ENCODE measurements at regions not wholly inside any gene's neighbourhood (a gene's known extent, or its start where the extent isn't known, plus 50 kb on each side); places are given as distances from the start of the nearest gene placed in this dataset.

DNA sequence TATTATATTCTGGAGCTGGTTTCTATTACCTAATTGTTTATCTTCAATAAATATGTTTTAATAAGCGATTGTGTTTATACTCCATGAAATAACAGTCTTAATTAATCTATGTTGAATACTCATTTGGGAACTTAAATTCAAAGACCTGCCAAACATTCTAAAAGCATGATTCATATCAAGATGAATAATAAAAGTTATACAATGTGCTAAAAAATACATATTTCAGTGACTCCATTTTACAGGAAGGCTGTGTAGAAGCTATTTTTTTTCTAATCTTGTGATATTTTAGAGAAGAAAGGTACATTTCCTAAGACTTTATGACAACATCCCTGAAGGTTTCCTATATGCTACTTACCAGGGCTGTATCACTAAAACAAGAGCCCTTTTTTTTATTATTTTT, 417.9 kb downstream of the NFIB start:
- no peak for DNase-seq

DNA sequence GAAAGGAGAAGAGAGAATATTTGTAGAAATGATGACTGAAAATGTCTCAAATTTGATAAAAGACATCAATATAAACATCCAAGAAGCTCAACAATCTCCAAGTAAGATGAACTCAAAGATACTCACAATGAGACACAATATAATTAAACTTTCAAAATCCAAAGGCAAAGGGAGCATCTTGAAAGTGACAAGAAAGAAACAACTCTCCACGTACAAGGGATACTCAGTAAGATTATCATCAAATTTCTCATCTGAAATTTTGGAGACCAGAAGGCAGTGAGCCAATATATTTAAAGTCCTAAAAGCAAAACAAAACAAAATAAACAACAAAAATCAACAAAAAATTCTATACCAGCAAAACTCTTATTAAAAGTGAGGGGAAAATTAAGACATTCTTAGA, 428.7 kb downstream of the NFIB start:
- no peak for DNase-seq

DNA sequence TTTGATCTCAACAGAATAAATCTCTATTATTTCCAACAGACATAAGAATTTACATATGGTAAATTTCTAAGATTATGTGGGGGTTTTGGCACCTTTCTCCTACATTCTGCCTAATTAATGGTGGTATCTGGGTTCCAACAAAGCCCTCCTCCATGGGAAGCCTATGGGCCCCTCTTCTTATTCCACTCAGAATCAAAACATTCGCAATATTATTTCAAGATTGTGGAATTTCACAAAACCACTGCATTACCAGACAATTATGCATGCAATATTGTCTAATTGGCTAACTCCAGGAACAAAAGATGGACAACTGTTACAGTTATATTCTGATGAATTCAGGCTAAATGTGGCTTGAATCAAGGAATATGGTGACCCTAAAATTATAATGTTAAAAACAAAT, 434.0 kb downstream of the NFIB start:
- no peak for DNase-seq

DNA sequence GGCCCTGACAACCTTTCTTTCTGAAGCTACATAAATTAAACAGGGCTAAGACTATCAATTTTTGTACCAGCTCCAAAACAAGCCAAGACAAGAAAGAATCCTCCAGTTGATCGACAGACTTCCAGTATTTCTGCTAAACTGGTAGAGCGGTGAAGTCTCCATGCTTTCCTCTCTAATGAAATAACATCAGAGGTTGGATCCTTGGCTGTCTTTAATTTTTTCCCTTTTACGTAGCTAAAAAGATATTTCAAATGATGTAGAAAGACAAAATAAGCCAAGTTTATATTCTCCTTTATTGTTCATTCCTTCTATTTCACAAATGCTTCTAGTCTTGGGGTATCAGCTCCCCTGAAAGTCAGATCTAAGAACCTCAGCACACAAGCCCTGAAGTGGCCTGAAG, 434.9 kb downstream of the NFIB start:
- DNase-seq: no peak

DNA sequence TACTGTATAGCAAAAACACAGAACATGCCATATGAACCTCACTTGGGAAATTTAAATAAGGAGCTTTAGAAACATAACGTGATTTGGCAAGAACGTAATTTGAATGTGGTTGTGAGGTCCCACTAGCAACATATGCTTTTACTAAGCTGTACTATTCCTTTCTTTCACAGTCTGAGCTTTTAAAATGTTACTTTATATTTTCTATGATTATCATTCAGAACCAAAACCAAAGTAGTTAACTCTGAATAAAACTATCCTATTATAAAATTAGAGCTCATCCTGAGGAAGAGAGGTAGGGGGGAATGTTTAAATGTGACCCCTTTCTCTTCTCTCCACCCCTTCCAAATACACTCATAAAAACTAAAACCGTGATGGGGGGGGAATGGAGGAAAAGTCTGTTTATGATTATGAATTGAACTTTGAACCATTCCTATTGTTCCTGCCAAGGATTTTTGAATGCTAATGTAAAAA, 435.7 kb downstream of the NFIB start:
- DNase-seq: no peak

DNA sequence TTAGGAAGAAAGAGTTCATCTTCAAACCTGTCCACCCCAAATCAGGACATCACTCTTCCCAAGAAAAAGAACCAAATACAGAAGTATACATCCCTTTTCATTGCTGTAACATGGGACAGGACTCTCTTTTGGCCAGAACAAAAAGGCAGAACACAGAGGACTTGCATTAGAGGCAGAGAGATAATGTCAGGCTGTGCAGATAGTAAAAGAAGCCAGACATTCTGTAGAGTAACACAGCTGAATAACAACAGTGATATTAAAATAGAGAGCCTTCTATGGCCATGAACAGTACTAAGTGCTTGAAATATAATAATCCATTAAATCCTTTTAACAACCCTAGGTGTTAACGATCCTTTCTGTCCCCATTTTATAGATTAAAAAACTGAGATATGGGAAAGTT, 437.2 kb downstream of the NFIB start:
- no peak for DNase-seq

DNA sequence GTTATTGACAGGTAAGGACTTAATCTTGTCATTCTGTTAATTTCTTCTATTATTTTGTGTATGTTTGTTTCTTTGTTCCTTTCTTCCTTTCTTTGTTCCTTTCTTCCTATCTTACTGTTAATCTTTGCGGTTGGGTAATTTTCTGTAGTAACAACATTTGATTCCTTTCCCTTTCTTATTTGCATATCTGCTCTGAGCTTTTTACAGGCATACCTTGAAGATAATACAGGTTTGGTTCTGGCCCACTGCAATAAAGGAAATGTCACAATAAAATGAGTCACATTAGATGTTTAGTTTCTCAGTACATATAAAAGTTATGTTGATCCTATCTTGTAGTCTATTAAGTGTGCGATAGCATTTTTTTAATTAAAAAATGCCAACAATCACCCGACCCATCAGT, 440.7 kb downstream of the NFIB start:
- no peak for DNase-seq

DNA sequence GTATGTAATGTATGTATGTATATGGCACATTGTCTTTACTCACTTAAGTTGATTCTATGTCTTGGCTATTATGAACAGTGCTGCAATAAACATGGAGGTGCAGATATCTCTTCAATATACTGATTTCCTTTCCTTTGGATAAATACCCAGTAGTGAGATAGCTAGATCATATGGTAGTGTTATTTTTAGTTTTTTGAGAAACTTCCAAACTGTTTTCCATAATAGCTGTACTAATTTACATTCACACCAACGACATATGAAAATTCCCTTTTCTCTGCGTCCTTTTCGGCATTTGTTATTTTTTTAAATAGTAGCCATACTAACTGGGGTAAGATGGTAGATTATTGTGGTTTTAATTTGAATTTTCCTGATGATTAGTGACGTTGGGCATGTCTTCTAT, 445.6 kb downstream of the NFIB start:
- DNase-seq: no peak

DNA sequence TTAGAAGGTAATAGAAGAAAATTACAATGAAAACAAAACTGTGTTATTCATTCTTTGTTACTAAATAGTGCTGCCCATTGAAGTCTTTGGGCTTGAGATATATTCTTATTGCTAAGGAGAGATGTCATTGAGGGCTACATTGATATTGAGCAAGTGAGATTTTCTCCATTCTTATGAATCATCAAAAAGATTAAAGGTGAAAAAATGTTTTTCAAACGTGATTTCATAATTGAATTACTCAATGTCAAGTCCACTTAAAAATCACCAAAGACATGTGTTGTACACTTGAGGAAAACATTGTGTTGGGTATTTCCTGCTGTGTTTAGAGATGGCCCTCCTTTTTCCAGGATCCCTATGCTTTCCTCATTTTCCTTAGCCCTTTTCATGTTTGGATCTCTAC, 448.1 kb downstream of the NFIB start:
- DNase-seq: no peak

DNA sequence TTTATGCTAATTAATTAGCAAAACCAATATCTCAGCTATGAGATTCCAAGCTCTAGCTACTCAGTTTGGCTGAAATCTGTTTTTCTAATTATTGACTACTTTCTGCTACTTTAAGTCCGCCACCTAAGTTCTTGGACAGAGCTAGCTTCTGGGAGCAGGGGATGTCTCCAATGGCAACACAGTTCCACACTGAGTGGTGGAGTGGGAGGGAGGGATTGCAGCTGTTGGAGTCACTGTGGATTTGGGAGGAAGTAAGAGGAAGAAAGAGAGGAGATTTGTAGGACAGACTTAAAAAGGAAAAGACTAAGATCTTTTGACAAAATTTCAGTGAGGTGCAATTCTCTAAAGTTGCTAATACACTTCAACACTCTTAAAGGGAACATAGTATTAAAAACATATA, 450.8 kb downstream of the NFIB start:
- DNase-seq: no peak

DNA sequence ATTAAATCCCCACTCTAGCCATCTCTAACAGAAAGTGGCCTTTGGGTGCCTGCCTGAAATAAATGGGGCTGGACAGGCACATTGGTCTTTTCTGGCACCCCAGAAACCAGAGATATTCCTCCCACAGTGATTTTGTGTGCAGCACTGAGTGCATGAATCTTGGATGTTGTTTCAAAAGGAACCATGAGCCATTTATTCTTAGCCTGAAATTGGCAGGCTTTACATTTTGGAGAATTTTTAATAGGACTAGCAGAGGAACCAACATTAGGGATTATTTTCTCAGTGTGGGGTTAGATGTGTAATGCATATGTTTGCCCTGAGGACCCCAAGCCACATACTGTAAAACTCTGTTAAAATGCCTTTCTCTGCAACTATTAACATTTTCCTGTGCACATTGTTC, 451.3 kb downstream of the NFIB start:
- DNase-seq: no peak

DNA sequence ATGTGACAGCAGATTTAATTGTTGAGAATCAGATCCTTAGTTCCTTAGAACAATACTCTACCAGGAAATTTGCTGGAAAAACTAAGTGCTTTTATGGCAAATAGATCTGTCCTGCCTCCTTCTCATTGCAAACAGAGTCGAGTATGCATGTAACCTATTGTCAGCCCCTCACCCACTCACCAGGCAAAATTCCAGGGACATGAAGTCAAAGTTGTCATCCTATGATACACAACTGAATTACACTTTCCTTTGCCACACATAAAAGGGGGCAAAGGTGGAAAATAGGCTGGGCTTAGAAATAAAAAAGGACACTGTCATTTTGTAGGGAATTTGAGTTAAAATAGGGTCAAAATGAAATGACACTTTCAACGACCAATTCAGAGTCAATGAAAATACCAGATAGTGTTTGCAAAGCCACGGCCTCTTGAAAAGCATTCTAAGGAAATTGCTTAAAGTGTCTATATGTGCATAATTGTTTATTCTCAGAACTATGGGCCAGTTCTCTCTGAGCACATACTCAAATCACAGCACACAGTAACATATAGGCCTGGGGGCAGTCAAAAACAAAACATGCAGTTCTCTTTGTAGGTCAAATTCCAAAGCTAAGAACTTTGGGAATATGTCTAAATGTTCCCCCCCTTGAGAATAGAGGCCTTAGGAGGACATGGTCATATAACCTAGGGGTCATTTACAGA, 452.8 kb downstream of the NFIB start:
- DNase-seq: no peak

DNA sequence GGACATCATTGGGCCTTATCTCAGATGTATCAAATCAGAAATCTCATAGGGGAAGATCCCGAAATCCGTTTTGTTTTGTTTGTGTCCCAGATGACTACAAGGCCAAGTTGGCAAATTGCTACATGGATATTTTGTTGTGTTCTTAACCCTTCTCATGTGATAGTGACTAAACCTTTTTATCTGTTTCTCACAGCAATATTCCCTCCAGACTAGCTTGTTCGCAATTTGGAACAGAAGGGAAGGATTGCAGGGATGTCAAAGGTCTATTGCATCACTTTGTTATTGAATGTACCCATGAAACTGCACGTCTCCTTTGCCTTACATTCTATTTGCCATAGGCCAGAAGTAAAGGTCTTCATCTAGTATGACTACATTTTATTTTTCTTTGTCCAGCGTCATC, 453.9 kb downstream of the NFIB start:
- DNase-seq: no peak

DNA sequence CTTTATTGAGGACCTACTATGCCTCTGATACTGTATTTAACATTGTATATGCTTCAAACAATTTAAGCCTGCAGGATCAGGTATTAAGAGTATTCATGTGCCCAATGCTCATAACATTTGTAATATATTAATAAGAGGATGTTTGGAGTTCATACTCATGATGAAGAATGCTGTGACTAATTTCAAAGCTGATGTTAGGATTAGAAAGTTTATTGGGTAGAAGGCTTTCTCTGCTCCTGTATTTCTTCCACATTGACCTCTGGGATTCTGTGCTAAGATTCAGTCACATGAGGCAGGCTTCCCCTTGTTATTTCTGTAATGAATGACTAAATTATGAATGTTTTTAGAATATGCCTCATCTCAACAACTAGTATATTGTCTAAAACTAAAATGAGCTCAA, 456.4 kb downstream of the NFIB start:
- DNase-seq: no peak

DNA sequence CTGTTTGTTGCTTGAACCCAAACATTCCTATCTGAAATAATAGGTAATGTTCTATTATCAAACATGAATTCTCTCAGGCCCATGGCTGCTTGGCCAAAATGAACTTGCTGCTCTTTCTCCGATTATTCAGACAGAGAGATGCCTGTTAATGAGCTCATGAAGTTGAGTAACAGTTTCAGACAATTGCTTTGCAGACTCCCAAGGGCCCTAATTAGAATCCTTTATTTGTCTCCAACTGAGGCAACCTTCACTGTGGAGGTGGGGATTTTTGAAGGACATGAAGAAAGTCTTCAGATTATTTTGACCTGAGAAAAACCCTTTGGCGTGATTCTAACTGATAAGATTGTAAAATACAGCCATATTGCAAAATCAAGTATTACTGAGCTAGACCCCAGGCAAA, 466.7 kb downstream of the NFIB start:
- no peak for DNase-seq

DNA sequence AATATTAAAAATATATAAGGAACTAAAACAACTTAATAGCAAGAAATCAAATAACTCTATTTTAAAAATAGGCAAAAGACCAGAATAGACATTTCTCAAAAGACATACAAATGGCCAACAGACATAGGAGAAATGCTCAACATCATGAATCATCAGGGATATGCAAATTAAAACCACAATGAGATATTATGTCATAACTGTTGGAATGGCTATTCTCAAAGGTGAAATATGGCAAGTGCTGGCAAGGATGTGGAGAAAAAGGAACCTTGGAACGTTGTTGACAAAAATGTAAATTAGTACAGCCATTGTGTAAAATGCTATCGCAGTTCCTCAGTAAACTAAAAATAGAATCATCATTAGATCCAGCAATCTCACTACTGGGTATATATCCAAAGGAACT, 468.5 kb downstream of the NFIB start:
- DNase-seq: no peak

DNA sequence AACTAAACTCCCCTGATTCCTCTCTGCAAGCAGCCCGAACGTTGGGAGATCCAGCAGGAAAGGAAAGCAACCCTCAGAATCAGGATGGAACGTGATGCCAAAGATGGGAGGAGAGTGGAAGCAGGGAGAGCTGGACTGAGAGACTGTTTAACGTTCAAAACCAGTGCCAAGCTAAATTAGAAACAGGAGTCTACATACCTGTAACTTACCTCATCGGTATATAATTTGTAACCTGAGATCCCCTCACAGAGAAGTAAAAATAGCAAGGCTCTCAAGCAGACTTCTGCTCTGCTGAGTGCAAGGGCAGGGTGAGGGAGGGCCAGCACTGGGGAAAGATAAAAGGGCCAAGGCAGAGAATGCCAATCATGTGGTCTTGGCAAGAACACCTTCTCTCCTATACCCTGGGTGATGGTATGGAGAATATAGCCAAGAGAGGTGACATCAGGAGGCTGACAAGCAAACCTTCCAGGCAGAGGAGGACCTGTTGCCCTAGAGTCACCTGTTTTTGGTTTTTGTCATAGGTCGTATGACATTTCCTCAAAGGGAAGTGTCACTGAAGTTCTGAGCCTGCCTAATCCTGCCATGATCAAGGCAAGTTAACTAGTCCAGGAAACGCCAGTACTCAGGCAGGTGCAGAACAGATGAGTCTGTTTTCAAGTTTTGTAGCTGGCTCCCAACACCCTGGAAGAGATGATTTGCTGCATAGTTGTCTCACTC, 472.0 kb downstream of the NFIB start:
- no peak for DNase-seq

DNA sequence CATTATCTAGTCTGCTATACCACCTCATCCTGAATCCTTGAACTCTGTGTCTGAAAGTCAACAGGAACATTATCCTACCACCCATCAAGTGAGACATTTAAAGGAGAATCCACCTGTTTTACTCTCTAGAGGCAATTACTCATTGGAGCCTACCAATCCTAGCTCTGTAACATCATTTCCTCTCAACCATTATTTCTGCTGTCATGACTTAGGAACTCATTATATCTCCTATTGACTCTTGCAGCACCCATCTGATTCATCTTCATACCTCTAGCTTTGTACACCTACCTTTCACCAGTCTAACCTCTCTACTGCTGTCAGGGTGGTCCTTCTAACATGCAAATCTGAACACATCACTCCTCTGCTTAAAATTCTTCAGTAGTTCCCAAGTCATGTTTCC, 481.5 kb downstream of the NFIB start:
- DNase-seq: no peak

DNA sequence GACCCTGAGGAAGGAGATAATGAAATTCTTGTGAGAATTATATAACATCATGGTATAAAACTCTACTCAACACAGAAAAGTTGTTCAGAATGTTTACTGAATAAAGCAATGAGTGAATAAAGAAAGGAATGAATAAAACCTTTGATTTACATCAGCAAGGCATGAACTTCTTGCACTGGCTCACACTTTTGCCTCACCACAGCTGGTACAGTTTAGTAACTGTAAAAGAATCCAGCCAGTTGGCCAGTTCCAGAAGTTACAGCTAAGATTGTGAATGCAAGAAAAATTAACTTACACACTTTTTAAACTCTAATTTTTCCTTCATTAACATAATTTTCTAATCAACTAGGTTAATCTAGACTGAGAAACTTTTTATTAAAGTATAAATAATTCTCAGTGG, 490.9 kb downstream of the NFIB start:
- no peak for DNase-seq

DNA sequence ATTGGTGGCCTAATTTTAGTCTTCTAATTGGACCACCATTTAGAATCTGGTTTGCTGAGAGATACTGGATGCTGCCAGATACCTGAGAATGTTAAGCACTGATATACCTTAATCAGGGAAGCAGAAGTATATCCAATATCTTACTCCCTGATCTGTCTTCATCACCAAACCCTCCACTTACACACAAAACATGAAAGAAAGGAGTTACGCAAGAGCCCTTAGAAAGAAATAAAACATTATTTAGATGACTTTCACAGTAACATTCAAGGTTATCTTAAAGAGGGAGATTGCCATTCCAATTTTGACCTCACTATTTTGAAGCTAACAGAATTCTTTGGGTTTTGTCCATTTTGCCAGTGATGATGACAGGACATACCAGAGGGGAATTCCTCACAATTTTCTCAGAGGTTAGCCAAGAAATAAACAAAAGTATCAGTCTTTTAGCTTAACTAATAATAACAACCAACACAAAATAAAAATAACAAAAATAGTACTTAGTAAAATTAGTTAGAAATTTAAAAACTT, 496.1 kb downstream of the NFIB start:
- no peak for DNase-seq

DNA sequence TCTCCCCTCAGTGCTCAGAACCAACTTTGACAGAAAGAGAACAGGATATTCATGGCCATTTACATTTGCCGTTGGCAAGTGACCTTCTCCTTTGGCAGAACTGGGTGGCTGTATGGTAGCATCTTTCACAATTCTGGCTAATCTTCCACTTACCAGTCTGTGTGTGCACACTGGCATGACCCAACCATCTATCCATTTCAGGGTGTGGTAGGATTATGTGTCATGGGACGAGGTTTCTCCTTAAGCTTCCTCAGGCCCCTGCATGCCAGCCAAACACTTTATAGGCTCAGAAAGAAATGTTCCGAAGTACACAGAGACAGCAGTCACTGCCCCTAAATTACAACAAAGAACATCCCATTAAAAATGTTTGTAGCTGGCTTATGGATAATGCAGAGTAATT, 497.1 kb downstream of the NFIB start:
- no peak for DNase-seq

DNA sequence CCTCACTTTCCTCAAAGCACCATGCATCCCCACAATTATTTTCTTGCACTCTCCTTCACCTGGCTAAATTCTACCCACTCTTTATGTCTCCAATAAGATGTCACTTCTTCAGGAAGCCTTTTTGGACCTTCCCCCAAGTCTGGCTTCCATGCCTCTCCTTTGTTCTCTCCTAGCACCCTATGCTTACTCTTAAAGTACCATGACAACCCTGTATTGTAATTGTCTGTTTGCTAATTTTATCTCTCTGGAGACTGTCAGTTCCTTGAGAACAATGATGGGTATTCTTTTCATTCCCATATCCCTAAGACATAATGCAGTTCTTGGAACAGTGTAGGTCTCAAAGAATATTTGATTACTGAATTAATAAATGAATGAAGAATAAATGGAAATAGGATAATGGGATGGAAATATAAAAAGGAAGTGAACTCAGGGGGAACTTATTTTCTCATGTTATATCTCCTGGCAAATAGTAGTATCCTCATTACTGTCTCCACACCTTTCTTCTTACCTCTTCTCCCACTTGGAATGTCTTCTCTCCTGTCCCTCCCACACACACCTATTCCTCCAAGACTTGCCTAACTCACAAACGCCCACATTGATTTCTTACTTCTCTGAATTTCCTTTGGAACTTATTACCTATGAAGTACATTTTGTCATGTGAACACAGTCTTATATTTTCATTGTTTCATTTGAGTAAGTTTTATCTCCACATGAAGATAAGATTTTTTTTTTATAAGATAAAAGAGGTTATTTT, 499.1 kb downstream of the NFIB start:
- no peak for DNase-seq

DNA sequence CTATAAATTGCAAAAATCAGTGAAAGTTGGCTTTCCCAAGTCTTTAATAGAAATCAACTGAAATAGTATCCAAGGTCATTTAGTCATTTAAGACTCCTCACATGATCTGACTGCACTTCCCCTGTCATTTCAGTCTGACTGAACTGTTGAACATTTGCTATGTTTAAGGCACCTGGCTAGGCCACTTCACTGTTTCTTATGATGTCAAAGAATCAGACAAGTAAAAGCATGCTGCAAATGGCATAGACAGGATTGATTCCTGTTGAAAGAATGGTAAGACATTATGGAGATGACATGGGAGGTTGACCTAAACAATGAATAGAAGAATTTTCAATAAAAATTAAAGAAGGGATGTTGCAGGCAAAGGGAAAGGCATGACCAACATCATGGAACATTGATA, 502.1 kb downstream of the NFIB start:
- DNase-seq: no peak

DNA sequence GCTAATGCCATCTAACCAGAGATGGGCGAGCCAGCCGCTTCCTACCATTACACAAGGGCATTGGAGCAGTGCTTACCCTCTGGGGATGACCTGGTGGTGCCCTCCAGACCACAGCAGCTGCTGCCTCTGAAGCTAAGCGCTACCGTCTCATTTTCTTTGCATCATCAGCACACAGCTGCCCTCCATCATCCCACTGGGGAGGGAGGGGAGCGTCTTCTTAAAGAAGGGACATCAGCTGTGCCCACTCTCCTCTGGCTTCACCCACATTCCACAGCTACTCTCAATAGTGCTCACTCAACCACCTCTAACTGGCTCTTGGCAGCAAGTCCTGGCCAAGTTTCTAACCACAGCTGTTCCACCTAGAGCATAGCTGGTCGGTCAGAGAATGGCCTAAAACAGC, 503.4 kb downstream of the NFIB start:
- DNase-seq: no peak
